ENCODE measurements at regions not wholly inside any gene's neighbourhood (a gene's known extent, or its start where the extent isn't known, plus 50 kb on each side); places are given as distances from the start of the nearest gene placed in this dataset.

DNA sequence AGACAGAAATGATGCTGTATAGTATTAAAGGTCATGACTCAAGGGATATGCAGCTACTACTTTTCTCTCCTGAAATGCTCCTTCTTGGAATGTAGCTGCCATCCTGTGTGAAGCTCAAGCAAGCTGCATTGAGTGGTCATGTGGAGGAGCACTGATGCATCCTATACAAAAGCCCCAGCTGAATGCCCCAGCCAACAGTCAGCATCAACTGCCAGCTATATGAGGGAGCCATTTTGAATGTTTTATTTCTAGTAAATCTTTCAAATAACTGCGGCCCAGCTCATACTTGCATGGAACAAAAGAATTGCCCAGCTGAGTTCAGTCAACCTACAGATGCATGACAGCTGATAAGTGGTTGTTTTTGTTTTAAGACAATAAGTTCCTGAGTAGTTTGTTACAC, 165.0 kb upstream of the GEMIN8 start:
- TF ChIP-seq CTCF (IDR thresholded peaks at IDR 0.05; ENCODE audit: borderline replicate concordance, extremely low read depth, low read length, poor library complexity, severe bottlenecking) (no peak), EZH2 (IDR thresholded peaks at IDR 0.05; ENCODE audit: borderline replicate concordance, low read depth, low read length, severe bottlenecking) (no peak)
